ENCODE measurements at regions not wholly inside any gene's neighbourhood (a gene's known extent, or its start where the extent isn't known, plus 50 kb on each side); places are given as distances from the start of the nearest gene placed in this dataset.

GRCh38 chr3:157921811-157922210 is 184.4 kb downstream of the SHOX2 start:
- Histone ChIP-seq H3K79me2 (ENCODE audit: insufficient read depth, low read length) (no peaks in the 10 kb centered on the region), H4K20me1 (ENCODE audit: insufficient read depth) (no peaks in the 10 kb centered on the region), H3K9me2 (ENCODE audit: insufficient read depth) (no peaks in the 10 kb centered on the region), H3K9me3 (ENCODE audit: control insufficient read depth in 1 of 2, insufficient read depth in 1 of 2, low read depth in 1 of 2, low read length in 2 of 2) (no peaks in the 10 kb centered on the region), H3K27ac (ENCODE audit: low read depth, low read length) (no peak overlapping the region), H3K4me1 (ENCODE audit: control insufficient read depth in 1 of 2, insufficient read depth in 2 of 2, low read length in 2 of 2) (no peaks in the 10 kb centered on the region), H3K27me3 (ENCODE audit: insufficient read depth, low read length) (no peaks in the 10 kb centered on the region), H3K4me2 (ENCODE audit: low read length) (no peak overlapping the region), H3K36me3 (ENCODE audit: control insufficient read depth in 1 of 2, insufficient read depth in 2 of 2, low read length in 2 of 2) (no peaks in the 10 kb centered on the region), H3K9ac (ENCODE audit: low read length) (no peak overlapping the region), H3K4me3 (replicated peaks in 1 of 2; ENCODE audit: low read depth in 1 of 2, low read length in 2 of 2) (no peak overlapping the region), H2AFZ (ENCODE audit: low read depth, low read length, poor library complexity, severe bottlenecking) (no peak overlapping the region)
- no peak for ATAC-seq
- DNase-seq (ENCODE audit: low read depth, low spot score): no peak
- no TSS peak for BruUV-seq (replicated peaks)
- TF ChIP-seq MAX (IDR thresholded peaks at IDR 0.05) (no peak), EZH2phosphoT487 (IDR thresholded peaks at IDR 0.05; ENCODE audit: borderline replicate concordance) (no peak), TCF7L2 (IDR thresholded peaks at IDR 0.05; ENCODE audit: borderline replicate concordance, extremely low read depth, insufficient read depth, insufficient read length) (no peak), CEBPB (IDR thresholded peaks at IDR 0.05; ENCODE audit: low read depth) (no peak), ZFX (IDR thresholded peaks at IDR 0.05) (no peak), CBX3 (IDR thresholded peaks at IDR 0.05; ENCODE audit: low read depth) (no peak), POLR2AphosphoS5 (IDR thresholded peaks at IDR 0.05; ENCODE audit: low read depth, low read length) (no peak), REST (IDR thresholded peaks at IDR 0.05; ENCODE audit: low read depth) (no peak), RAD21 (IDR thresholded peaks at IDR 0.05; ENCODE audit: low read depth) (no peak), EZH2 (IDR thresholded peaks at IDR 0.05) (no peak), EGR1 (IDR thresholded peaks at IDR 0.05; ENCODE audit: low read depth) (no peak), POLR2A (IDR thresholded peaks at IDR 0.05; ENCODE audit: borderline replicate concordance, extremely low read depth, insufficient read depth, insufficient read length) (no peak)
- TF ChIP-seq, protein P1, sequence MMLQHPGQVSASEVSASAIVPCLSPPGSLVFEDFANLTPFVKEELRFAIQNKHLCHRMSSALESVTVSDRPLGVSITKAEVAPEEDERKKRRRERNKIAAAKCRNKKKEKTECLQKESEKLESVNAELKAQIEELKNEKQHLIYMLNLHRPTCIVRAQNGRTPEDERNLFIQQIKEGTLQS (IDR thresholded peaks at IDR 0.05): no peak
- intact Hi-C loops (cut with micrococcal nuclease): no loop called here
- POLR2A ChIA-PET: no interaction called here
- CTCF ChIA-PET: interaction anchor here (1.3 kb wide), 1 partner anchor 315 kb away, joined by 3 read pairs; no protein-coding TSS in a partner anchor
- RAD21 ChIA-PET (ENCODE audit: low non-redundant PET in 1 of 2, low total read pairs in 2 of 2, uncharacterized antibody in 2 of 2, unreplicated experiment in 2 of 2): no interaction called here
